HG02981 (cell line): ENCODE measurements at regions not wholly inside any gene's neighbourhood (a gene's known extent, or its start where the extent isn't known, plus 50 kb on each side); places are given as distances from the start of the nearest gene placed in this dataset.

Experiments
- ATAC-seq: cut with Tn5 transposase; IDR thresholded peaks from one replicate; pipeline ENCODE4 v1.9.1; 2021; ENCODE audit warnings: mild to moderate bottlenecking, moderate library complexity; ENCODE audit not compliant: unreplicated experiment

DNA sequence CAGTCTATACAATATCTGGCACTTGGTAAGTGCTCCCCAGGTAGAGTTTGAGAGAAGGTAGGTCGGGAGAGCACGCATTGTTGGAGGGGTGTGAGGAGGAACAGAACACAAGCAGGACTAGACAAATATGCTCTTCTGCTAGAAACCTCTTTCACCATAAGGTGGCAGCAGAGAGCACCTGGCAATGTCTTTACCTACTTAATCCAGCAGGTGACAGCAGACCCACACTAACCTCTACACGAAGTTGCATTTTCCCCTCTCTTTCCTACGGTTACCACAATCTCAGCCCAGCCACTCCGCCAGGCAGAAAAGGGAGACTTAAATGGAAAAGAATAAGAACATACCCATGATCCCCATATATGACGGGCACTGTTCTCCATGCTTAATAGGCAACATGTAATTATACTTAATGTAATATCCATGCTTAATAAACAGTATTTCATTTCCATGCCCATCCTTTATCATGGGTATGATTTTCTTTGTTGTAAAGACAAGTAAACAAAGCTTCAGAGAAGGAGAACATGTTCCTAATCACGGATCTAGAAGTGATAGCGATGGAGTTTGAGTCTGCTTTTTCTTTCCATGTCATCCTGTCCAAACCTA lies 55.1 kb upstream of the CCL2 start:
- ATAC-seq = no peak

DNA sequence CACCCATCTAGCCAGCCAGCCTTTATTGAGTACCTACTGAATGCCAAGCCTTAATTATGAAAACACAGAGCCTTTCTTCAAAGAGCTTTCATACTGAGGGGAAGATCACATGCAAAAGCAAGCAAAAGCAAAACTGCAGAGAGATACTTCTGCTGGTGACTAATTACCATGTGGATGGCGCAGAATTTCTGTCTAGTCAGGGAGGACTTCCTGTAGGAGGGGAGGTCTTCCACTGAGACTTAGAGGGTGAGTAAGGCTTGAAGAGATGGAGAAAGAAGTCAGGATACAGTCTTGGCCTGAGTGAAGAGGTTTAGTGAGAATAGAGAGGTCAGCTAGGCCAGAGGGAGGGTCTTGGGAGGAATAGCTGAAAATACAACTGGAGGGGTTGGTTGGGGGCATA lies 53.9 kb upstream of the CCL2 start:
- ATAC-seq = no peak

DNA sequence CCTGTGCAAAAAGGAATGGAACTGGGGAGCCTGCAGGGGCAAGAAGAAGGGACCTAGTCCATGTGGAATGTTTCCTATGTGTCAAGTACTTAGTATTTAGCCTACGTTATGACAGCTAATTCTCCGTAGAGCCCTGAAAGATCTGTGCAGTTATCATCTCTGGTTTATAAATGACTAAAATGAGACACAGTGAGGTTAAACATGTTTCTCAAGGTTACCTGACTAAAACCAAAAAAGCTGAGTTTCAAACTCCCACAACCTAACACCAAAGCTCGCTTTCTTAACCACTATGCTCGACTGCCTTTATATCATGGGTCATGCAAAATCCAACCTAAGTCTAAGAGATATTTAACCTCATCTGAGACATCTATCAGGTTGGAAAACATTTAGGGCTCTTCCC lies 53.3 kb upstream of the CCL2 start:
- no peak for ATAC-seq

DNA sequence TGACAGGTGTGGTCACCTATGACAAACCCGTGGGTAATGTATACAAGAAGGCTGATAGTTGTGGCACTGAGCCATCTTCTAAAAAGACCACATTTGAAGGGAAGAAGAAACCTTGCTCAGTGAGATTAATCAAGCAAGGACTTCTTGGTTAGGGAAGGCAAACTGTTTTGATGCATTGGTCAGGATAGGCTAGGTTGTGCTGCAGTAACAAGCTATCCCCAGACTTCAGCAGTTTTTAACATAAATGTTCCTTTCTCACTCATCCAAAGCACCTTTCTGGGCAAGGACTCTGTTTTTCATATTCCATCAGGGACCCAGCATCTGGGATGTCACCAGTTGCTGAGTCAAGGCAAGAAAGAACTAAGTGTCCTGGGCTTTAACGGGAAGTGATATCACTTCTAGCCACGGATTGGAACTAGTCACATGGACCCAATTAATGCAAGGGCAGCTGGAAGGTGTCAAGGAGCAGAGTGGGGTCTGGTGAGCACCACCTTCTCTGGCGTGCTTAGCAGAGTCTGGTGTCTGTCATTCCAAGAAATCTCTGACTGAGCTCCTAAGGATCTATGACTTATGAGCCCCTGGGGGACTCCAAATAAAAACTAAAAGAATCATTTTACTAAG lies 52.0 kb upstream of the CCL2 start:
- no peak for ATAC-seq

DNA sequence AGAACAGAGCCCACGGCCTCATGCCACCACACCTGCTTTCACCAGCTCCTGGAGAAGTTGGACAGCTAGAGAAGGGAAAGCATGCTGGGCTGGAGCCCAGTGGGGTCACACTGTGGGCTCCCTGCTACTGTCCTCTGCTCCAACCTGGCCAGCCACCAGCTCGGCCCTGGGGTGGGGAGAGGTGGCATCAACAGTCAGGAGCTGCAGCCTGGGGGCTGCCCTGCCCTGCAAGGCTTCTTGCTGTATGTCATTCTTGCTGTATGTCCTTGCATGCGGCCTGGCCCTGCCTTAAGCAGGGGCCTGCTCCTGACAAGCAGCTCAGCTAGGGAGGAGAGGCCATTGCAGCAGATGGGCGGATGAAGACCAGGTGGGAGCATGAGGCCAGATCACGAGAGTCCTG lies 50.7 kb upstream of the CCL2 start:
- ATAC-seq = no peak
